Skin of body (tissue), 1 donor: ENCODE measurements at regions not wholly inside any gene's neighbourhood (a gene's known extent, or its start where the extent isn't known, plus 50 kb on each side); places are given as distances from the start of the nearest gene placed in this dataset.
"Not testable (repeated sequence)": the region's sequence is repeated elsewhere in the genome, so short reads cannot be mapped to it uniquely, and the experiment has no call there.

ENCODE experiments used
- DNase-seq: peaks from one replicate; lab custom pipeline; 2025; lab: John Stamatoyannopoulos, UW

DNA sequence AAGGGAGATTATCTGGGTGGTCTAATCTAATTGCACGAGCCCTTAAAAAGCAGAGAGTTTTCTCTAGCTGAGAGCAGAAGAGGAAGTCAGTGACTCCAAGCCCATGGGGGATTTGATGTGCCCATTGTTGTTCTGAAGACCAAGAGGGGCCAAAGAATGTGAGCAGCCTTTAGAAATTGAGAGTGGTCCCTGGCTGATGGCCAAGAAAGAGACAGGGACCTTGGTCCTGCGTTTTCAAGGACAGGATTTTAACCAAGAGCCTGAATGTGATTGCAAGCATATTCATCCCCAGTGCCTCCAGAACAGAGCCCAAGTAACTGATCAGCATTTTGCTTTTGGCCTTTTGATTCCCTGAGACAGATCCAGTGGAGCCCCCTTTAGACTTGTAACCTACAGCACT lies 1353.9 kb downstream of the AACS start:
- no peak for DNase-seq

GRCh38 chr12:126424696-126425095 lies 1359.5 kb downstream of the AACS start:
- DNase-seq: no peak

GRCh38 chr12:126425264-126425663 lies 1360.0 kb downstream of the AACS start:
- DNase-seq: no peak

DNA sequence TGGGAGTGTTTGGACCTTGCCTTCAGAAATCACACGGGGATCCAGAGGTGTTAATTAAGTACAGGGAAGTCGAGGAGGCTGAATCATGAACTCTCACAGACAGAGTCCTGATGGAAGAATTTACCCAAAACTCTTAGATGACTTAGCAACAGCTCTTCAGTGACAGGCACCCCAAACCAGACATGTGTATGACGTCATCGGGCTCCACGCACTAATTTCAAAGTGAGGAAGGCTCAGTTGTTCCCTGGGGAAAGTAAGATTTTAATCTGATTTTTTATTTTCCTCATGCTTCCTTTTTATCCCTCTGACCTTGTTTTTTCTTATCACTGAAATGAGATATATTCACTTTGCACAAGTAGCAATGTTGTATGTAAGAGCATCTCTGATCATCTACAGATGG lies 1363.5 kb downstream of the AACS start:
- no peak for DNase-seq

GRCh38 chr12:126430921-126431320 lies 1365.7 kb downstream of the AACS start:
- no peak for DNase-seq

DNA sequence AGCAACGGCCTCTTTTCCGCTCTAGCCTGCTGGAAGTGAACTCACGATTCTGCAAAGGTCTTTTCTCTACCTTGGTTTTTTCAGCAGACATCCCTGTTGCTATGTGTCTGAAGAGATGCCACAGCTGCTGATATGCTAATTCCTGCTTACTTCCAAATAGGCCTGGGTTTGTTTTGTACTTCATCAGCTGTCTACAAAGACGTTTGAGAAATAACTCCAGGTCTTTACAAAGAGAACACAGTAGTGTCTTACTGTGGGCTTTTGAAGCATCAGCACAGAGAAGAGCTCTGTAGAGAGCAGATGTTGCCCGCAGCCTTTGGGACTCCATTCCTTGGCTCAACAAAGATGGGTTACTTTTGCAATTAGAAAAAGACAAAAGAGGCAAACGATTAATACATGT lies 1366.5 kb downstream of the AACS start:
- DNase-seq: no peak

GRCh38 chr12:126432780-126433179 lies 1367.5 kb downstream of the AACS start:
- no peak for DNase-seq

GRCh38 chr12:126434412-126434985 lies 1369.3 kb downstream of the AACS start:
- DNase-seq: no peak

GRCh38 chr12:126436041-126436440 lies 1370.8 kb downstream of the AACS start:
- DNase-seq: no peak

DNA sequence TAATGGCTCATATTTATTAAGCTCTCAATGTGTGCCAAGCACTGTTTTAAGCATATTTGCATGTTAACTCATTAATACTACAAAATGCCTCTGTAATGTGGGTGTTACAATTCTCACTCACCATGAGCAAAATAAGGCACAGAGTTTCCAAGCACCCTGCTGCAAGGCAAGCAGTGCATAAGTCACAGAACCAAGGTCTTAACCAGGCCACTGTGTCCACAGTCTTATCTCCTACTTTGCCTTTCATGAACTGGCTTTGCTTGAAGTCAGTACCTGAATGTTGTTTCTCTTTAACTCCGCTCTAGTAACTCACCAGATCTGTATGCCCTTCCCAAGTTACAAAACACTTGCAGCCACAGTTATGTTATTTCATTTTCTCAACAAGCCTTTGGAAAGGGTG lies 1372.7 kb downstream of the AACS start:
- no peak for DNase-seq

DNA sequence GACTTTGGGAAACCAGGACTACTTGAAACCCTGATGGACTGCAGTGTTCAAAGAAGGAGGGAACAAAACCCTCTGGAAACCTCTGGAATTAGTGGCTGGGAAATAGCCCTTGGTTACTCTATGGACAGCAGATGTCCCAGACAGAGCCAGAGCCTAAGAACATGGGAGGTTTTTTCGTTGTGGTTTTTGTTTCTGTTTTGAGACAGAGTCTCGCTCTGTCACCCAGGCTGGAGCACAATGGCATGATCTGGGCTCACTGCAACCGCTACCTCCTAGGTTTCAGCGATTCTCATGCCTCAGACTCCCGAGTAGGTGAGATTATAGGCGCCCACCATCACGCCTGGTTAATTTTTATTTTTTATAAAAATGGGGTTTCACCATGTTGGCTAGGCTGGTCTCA lies 1378.7 kb downstream of the AACS start:
- DNase-seq: no peak

DNA sequence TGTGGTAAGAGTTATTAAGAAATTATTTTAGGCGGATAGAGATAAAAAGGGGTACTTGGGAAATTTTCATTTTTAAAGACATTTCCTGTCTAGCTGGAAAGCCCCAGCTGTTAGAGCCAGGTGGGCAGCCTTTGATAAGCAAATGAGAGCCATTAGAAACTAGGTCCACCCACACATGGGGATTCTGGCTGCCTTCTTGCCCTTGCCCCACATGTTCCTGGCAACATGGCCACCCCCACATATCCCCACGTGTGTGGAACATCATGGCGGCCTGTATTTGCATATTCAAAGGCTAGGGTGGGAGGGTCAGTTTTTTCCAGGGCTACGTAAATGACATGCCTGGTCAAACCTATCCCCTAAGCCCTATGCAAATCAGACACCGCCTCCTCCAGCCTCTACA lies 1382.1 kb downstream of the AACS start:
- DNase-seq: no peak

- DNase-seq: no peak
These were observed 1386.6 kb downstream of the AACS start for GRCh38 chr12:126451809-126452208.

DNA sequence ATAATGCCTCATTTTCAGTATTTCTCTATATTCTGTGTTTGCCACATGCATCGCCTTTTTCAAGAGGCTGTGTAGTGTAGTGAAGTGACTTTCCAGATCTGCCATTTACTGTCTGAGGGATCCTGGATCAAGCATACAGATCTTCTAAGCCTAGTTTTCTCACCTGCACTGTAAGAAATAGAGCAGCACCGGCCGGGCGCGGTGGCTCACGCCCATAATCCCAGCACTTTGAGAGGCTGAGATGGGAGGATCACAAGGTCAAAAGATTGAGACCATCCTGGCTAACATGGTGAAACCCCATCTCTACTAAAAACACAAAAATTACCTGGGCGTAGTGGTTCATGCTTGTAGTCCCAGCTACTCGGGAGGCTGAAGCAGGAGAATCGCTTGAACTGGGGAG lies 1387.5 kb downstream of the AACS start:
- not testable (repeated sequence) for DNase-seq

GRCh38 chr12:126454581-126454980 lies 1389.3 kb downstream of the AACS start:
- no peak for DNase-seq

GRCh38 chr12:126457776-126458175 lies 1392.5 kb downstream of the AACS start:
- DNase-seq: no peak

DNA sequence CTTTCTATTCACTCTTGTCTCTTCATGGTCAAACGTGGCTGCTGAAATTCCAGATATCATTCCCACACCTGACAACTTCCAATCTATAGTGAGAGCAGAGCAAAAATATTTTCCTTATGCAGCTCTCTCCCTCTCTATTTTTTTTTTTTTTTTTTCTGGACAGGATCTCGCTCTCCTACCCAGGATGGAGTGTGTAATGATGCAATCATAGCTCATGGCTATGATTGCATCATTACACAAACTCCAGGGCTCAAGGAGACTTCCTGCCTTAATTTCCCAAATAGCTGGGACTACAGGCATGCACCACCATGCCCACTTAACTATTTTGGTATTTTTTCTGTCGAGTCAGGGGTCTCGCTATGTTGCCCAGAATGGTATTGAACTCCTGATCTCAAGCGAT lies 1398.9 kb downstream of the AACS start:
- DNase-seq: no peak

DNA sequence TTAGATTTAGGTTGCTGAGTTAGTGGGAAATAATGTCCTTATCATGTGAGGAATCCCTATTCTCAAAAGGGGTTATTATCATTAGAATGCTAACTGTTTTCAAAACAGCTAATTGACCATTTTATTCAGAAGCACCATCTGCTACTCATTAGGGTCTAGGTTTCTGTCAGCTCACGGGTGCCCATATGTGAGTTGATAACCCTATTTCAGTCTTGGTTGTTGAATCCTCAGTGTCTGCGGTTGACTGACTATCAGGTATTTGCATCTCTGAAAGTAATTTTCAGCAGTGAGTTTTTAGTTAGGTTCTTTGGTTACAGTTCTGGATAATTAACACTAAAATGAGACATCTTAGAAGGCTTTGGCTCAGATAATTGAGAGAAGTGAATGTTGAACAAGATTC lies 1404.0 kb downstream of the AACS start:
- no peak for DNase-seq

- DNase-seq: no peak
These were observed 1409.5 kb downstream of the AACS start for GRCh38 chr12:126474703-126475102.

DNA sequence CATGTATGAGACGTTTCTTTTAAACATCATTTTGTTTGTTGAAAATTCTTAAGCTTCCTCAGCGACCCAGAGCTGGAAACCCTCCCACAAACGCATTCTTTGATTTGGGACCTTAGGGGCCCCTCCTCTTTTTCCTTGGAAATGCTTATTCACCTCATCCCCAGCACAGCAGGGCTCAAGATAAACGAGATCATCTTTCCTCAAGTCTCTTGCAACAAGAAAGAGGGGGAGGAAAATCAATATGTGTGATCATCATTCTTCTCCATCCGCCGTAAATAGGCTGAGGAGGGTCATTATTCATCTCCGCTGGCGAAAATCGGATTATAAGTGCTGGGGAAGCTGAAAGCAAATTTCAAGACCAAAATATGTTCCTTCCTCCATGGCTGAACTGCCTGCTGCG lies 1415.2 kb downstream of the AACS start:
- no peak for DNase-seq

DNA sequence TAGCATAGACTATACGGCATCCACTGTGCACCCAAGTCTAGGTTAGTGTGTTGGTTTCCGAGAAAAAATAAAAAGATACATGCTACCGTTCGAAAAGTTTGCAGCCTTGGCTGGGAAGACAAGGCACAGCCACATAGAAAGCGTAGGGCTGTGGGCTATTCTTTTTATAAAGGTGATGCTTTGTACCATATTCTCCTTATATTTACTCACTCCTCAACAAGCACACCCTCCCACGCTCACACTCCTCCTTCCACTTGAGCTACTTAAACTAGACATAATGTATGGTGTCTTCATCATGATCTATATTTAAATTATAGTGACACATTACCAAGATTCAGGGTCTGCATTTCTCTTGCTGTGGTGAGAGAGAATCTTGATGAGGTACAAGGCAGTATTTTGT lies 1416.5 kb downstream of the AACS start:
- DNase-seq: no peak

DNA sequence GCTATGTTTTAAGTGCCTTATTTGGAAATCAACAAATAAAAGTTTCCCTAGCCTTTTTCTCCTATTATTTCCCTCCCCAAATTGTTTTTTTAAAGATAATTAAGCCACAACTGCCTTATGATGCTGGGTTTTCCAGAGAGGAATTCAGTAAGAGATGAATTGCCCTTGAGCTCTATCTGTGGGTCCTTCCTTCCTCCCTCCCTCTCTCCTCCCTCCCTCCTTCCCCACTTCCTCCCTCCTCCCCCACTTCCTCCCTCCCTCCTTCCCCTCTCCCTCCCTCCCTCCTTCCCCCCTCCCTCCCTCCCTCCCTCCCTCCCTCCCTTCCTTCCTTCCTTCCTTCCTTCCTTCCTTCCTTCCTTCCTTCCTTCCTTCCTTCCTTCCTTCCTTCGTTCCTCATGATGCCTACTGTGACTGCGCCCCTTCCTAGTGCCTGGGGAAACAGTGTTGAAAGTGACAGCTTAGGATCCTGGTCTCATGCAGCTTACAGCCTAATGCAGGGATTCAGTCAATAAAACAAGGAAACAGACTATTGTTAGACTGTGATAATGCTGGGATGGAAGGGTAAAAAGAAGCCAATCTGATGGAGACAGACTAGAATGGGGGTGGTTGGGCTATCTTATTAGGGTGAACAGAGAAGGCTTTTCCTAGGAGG lies 1417.1 kb downstream of the AACS start:
- DNase-seq: no peak

GRCh38 chr12:126483145-126484068 lies 1418.2 kb downstream of the AACS start:
- DNase-seq: no peak
